ENCODE measurements at regions not wholly inside any gene's neighbourhood (a gene's known extent, or its start where the extent isn't known, plus 50 kb on each side); places are given as distances from the start of the nearest gene placed in this dataset.

- TF ChIP-seq POLR2AphosphoS5 (IDR thresholded peaks at IDR 0.05; ENCODE audit: low read depth, low read length): no peak
- no peak for TF ChIP-seq SIN3A (IDR thresholded peaks at IDR 0.05; ENCODE audit: borderline replicate concordance, insufficient read depth, low read length)
- no peak for TF ChIP-seq REST (IDR thresholded peaks at IDR 0.05; ENCODE audit: insufficient read depth in 1 of 2, low read depth in 2 of 2, low read length in 2 of 2)
These were observed 617.6 kb upstream of the ZNF717 start for GRCh38 chr3:76402926-76403325.
